ENCODE measurements at regions not wholly inside any gene's neighbourhood (a gene's known extent, or its start where the extent isn't known, plus 50 kb on each side); places are given as distances from the start of the nearest gene placed in this dataset.

- no peak for DNase-seq (ENCODE audit: low spot score)
- intact Hi-C loops (cut with DNase I) = no loop called here
These were observed 179.6 kb upstream of the ALKAL2 start for GRCh38 chr2:467543-467891.

- no peak for DNase-seq (ENCODE audit: low spot score)
- intact Hi-C loops (cut with DNase I) = no loop called here
These were observed 179.2 kb upstream of the ALKAL2 start for GRCh38 chr2:467101-467500.

DNA sequence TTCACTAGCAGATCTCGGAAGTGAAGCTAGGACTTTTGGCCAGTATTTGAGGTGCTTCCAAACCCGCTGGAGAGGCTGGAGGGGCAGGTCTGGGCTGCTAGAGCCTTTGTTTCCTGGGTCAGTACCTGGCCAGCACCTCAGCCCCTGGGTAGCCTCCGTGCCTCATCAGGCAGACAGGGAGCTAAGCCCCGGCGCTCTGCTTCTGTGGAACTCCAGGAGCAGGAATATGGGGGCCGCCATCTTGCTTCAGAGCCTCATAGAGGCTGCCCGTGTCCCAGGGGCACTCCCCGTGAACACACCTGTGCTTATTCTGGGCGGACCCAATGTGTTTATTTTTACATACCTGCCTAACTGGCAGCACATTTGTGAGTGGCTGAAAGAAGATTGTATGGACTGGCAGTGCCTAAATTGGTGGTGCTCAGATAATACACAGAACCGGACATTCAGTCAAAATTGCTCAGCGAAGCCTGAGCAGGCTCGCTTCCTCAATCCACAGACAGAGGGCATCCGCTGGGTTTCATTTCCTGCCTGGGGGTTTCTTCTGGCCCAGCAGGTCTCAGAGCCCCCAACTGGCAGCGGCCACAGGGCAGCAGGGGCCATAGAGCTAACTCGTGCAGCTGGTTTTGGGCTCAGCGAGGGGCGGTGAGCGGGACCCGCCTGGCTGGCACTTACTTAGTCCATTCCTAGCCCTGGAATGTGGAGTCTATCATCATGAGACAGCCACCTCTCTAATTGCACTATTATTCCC, 176.8 kb upstream of the ALKAL2 start:
- no peak for DNase-seq (ENCODE audit: low spot score)
- intact Hi-C loops (cut with DNase I) = no loop called here

GRCh38 chr2:460861-461260, 173.0 kb upstream of the ALKAL2 start:
- no peak for DNase-seq (ENCODE audit: low spot score)
- intact Hi-C loops (cut with DNase I) = no loop called here

DNA sequence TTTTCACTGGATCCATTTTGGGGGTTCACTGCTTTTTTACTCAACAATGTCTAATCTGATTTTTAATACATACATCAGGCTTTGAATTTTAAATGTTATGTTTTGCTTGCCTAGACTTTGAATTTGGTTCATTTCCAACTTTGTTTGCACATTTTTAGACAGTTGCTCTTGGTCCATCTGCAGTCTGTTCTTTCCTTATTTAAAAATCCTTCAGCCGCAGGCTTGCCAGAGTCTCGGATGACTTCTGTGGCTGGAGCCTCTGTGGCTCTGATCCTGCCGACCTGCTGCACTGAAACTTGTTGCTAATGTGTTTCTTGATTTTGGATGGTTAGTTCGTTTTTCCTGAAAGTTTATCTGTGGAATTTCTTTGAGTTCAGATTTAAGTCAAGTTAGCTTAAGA, 172.0 kb upstream of the ALKAL2 start:
- intact Hi-C loops (cut with DNase I) = loop anchor here in 1 of 2 donors (10.0 kb wide), 1 partner anchor 75 kb away; no protein-coding TSS in a partner anchor
- no peak for DNase-seq (ENCODE audit: low spot score)

GRCh38 chr2:458425-458815, 170.5 kb upstream of the ALKAL2 start:
- intact Hi-C loops (cut with DNase I) = loop anchor here in 1 of 2 donors (10.0 kb wide), 1 partner anchor 74 kb away; no protein-coding TSS in a partner anchor
- no peak for DNase-seq (ENCODE audit: low spot score)

DNA sequence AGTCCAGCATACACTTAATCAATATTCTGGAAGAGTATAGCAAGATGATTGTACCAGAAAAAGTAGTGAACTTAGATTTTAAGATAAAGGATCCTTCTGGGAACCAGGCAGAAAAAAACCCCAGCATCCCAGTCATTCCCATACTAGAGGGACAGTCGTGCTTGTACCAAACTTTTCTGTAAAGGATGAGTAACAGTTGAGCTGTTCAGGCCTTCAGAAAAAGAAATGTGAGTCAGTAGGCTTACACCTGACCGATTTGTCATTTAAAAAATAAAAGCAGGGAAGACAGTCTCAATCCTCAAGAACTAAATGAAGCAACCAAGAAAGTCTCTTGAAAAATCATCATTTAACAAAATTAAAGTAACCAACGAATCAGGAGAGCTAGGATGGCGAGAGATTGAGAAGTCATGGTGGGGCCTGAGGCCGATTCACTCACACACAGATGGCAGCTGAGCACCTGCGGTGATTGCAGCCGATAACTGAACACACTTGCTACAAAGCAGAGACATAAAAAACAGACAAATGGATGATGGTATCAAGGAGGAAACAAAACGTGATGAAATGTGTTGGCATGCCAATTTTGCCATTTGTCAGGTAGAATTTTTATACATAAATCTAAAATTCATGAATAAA, 170.0 kb upstream of the ALKAL2 start:
- no peak for DNase-seq (ENCODE audit: low spot score)

GRCh38 chr2:457262-457661, 169.4 kb upstream of the ALKAL2 start:
- no peak for DNase-seq (ENCODE audit: low spot score)
- intact Hi-C loops (cut with DNase I) = loop anchor here in 1 of 2 donors (10.0 kb wide), 1 partner anchor 72 kb away; no protein-coding TSS in a partner anchor

More for the DNA sequence above, 170.0 kb upstream of the ALKAL2 start:
- intact Hi-C loops (cut with DNase I) = loop anchor here in 1 of 2 donors (10.0 kb wide), 1 partner anchor 73 kb away; no protein-coding TSS in a partner anchor

DNA sequence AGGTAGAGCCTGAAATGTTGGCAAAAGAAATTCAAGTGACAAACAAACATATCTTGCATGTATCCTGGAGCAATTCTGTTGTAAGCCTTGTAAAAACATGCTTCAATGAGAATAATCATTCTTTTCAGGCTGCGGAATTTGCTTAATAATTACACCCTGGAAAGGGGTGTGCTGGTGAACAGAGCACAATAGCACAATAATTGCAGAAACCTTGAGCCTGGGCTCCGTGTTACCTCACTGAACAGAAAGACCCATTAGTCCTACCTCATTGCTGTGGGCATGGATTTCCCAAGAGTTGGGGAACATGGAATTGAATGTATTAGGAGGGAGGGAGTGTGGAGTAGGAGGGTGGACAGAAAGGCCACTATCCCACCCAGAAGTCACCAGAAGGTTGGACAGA, 168.0 kb upstream of the ALKAL2 start:
- intact Hi-C loops (cut with DNase I) = loop anchor here in 1 of 2 donors (10.0 kb wide), 1 partner anchor 71 kb away; no protein-coding TSS in a partner anchor
- DNase-seq (ENCODE audit: low spot score) = no peak

DNA sequence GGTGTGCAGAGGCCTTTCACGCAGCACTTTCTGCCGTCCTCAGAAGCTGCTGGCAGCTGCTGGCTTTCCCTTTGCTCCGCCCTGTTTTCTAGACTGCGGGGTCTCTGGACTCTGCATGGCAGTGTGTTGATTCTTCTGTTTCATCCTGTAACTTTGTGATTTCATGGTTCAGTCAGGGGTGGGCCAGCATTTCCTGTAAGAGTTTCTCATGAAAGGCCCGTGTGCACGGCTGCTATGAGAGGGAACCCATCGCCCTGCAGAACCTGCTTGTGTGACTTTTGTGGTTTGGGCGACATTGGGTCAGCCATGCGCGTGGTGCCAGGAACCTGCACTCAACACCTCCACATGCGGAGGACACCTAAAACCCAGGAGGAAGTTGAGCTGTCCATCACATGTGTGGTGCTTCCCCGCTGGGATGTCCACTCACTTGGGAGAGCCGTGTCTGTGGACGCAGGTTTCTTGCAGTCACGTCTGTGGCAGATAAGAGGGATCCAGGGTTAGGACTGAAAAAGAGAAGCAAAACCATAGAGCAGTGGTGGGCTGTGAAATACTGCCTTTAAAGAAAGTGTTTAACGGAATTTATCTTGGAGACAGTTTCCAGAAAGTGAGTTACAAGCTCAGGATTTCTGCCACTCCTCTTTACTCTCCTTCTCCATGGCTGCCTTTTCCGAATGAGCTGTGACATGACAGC, 167.3 kb upstream of the ALKAL2 start:
- intact Hi-C loops (cut with DNase I) = loop anchor here in 1 of 2 donors (10.0 kb wide), 1 partner anchor 70 kb away; no protein-coding TSS in a partner anchor
- DNase-seq (ENCODE audit: low spot score) = no peak

DNA sequence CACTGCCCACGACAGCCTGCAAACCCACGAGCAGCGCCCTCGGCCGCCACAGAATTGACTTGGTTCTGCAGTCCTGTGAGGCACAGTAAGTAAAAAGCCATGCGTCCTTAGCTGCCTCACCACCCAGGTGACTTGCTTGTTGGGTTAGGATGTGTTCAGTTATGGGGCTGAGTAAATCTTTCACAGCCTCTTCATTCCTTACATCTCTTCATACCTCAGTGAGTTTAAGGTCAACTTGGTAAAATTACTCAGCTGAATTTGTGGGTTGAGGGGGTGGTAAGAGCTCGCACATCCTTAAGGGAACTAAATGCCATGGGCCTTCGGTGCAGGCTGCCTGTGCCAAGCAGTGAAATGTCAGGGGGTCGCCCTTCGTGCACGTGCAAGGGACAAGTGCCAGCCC, 165.2 kb upstream of the ALKAL2 start:
- intact Hi-C loops (cut with DNase I) = loop anchor here in 1 of 2 donors (10.0 kb wide), 1 partner anchor 68 kb away; no protein-coding TSS in a partner anchor
- no peak for DNase-seq (ENCODE audit: low spot score)

GRCh38 chr2:451495-451894, 163.6 kb upstream of the ALKAL2 start:
- intact Hi-C loops (cut with DNase I) = loop anchor here in 1 of 2 donors (10.0 kb wide), 1 partner anchor 67 kb away; no protein-coding TSS in a partner anchor
- no peak for DNase-seq (ENCODE audit: low spot score)

- no peak for DNase-seq (ENCODE audit: low spot score)
- intact Hi-C loops (cut with DNase I) = loop anchor here in 1 of 2 donors (10.0 kb wide), 1 partner anchor 65 kb away; no protein-coding TSS in a partner anchor
These were observed 161.6 kb upstream of the ALKAL2 start for GRCh38 chr2:449246-450067.

DNA sequence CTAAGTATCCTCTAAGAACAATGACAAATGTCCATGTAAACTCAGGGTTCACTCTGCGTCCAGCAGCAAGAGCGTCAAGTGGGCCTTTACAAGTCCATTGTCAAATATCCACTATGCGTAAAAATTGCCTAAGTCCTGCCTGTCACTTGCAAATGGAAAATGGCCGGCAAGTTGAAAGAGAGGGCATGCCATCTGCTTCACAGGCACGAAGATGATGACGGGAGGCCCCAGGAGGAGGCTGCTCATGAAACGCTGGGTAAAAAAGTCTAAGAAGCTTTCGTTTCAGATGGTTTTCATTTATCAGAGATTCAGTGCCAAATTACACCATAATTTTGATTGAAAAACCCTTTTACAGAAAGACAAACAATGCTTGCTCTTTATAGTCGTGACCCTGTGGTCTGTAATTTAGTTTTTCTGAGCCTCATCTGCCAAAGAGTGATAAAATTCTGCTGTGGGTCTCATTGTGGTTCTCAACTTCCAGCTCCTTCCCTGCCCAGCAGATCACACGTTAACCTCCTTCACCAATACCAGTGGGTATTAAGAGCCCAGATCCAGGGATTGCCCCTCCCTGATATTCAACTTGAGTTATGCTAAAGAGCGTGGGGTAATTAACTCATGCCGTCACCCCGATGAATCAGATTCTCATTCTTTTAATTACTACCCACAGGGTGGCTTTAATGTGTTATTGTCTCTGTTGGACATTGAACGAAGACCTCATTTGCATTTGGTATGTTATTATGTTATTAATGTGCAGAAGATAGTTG, 160.2 kb upstream of the ALKAL2 start:
- intact Hi-C loops (cut with DNase I) = no loop called here
- no peak for DNase-seq (ENCODE audit: low spot score)

DNA sequence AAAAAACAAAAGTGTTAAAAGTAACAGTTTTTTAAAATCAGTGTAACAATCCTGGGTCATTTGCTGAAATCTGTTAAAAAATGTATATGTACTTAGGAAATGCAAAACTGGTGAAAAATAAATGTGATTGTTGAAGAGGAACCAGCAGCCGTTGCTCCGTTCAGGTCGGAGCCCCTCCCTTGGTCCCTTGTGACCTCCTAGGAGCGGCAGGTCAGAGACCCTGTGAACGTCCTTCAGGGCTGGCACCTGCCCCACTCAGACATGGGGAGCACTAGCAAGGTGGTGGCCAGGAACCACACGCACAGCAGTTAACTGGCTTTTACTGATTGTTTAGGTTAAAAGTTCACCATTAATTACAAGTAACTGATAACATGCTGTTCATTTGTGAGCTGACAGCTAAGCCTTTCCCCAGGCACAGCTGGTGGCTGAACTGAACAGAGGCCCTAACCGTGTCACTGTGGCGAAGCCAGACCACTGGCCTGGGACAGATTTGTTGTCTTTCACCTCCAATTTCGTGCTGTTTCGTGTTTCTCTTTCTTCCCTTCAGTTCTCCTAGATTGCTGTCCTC, 159.2 kb upstream of the ALKAL2 start:
- intact Hi-C loops (cut with DNase I) = no loop called here
- no peak for DNase-seq (ENCODE audit: low spot score)

DNA sequence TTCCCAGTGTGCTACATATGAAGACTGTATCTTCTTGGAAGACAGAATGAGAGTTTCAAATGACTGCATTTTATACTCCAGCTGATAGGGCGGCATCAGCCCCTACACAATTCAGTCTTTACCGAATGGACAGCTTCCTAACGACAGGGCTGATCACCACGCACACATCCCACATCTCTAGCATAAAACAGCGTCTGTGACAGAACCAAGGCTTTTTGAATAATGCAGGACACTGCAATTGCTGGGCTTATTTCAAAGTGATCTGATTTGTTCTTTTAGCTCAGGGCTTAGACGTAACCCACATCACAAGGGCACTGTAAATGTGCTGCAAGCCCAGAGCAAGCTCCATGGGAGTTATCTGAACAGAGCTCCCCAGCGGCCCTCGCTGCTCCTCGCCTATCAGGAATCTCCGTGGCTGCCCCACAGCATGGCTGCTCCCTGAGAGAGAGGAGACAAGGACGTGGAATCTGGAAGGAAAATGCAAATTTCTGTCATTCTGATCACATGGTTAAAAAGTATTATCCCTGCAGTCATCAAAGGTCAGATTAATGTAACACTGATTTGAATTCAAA, 158.5 kb upstream of the ALKAL2 start:
- no peak for DNase-seq (ENCODE audit: low spot score)
- intact Hi-C loops (cut with DNase I) = no loop called here

GRCh38 chr2:445896-446295, 158.0 kb upstream of the ALKAL2 start:
- intact Hi-C loops (cut with DNase I) = no loop called here
- DNase-seq (ENCODE audit: low spot score) = no peak

All from posterior vena cava (tissue), 2 donors.